Astrocyte of the spinal cord (primary cell): ENCODE measurements at regions not wholly inside any gene's neighbourhood (a gene's known extent, or its start where the extent isn't known, plus 50 kb on each side); places are given as distances from the start of the nearest gene placed in this dataset.

Source experiments
- DNase-seq: peaks from one replicate; pipeline ENCODE4 v3.0.0; 2011; ENCODE audit warnings: low read depth, low spot score
- H3K4me3 ChIP-seq: 2 replicates; pipeline ENCODE4 v1.5.1; 2011; ENCODE audit warnings: low read depth, mild to moderate bottlenecking, low read length, moderate library complexity
- CTCF ChIP-seq: IDR thresholded peaks from 2 replicates; pipeline ENCODE4 v1.5.1; 2012; ENCODE audit warnings: low read depth, mild to moderate bottlenecking, low read length, inconsistent platforms
- in situ Hi-C: cut with HindIII; loops from 2 replicates; pipeline ENCODE4 v1.10.0; 2017; ENCODE audit warnings: low sequenced_read_pairs

- no peak for DNase-seq
- TF ChIP-seq CTCF, result no peak
- H3K4me3 ChIP-seq, result no peak overlapping the region
- in situ Hi-C loops, result no loop called here
These were observed 720.9 kb downstream of the AACS start for GRCh38 chr12:125786143-125786542.

GRCh38 chr12:125794401-125794800 is 729.2 kb downstream of the AACS start:
- in situ Hi-C loops, result no loop called here
- no peak overlapping the region for H3K4me3 ChIP-seq
- peak; percentile 73 for DNase-seq
- no peak for TF ChIP-seq CTCF

- in situ Hi-C loops, result no loop called here
- TF ChIP-seq CTCF, result no peak
These were observed 732.4 kb downstream of the AACS start for GRCh38 chr12:125797421-125798175.

GRCh38 chr12:125804660-125805059 is 739.4 kb downstream of the AACS start:
- in situ Hi-C loops, result no loop called here

More at GRCh38 chr12:125797421-125798175, 732.4 kb downstream of the AACS start:
- peak; percentile 70 for DNase-seq
- H3K4me3 ChIP-seq, result no peak overlapping the region

GRCh38 chr12:125824276-125824675 is 759.0 kb downstream of the AACS start:
- TF ChIP-seq CTCF, result no peak
- H3K4me3 ChIP-seq, result no peak overlapping the region
- no peak for DNase-seq
- in situ Hi-C loops, result no loop called here

More at GRCh38 chr12:125804660-125805059, 739.4 kb downstream of the AACS start:
- no peak for DNase-seq
- no peak for TF ChIP-seq CTCF
- no peak overlapping the region for H3K4me3 ChIP-seq

GRCh38 chr12:125835852-125836251 is 770.6 kb downstream of the AACS start:
- in situ Hi-C loops, result no loop called here
- TF ChIP-seq CTCF, result no peak
- no peak overlapping the region for H3K4me3 ChIP-seq
- DNase-seq, result no peak
